ENCODE measurements at regions not wholly inside any gene's neighbourhood (a gene's known extent, or its start where the extent isn't known, plus 50 kb on each side); places are given as distances from the start of the nearest gene placed in this dataset.

- DNase-seq (no peak), ATAC-seq (no peak)
- intact Hi-C loops (cut with DNase I, micrococcal nuclease), result no loop called here
Measured at GRCh38 chr12:66898700-66899469, 220.0 kb upstream of the GRIP1 start.

- intact Hi-C loops (cut with DNase I, micrococcal nuclease), result no loop called here
- no peak for DNase-seq
Measured at GRCh38 chr12:66899588-66899987, 220.7 kb upstream of the GRIP1 start.

GRCh38 chr12:66900616-66901015 is 221.7 kb upstream of the GRIP1 start:
- intact Hi-C loops (cut with DNase I, micrococcal nuclease), result no loop called here
- no peak for ATAC-seq
- no peak for DNase-seq

More at GRCh38 chr12:66899588-66899987, 220.7 kb upstream of the GRIP1 start:
- no peak for ATAC-seq

GRCh38 chr12:66901138-66901932 is 222.5 kb upstream of the GRIP1 start:
- DNase-seq, result peak in 1 of 2 donors; percentile 11
- intact Hi-C loops (cut with DNase I, micrococcal nuclease), result no loop called here
- ATAC-seq, result peak; percentile 97

- DNase-seq (no peak), ATAC-seq (no peak)
- intact Hi-C loops (cut with DNase I, micrococcal nuclease), result no loop called here
Measured at GRCh38 chr12:66902020-66902419, 223.1 kb upstream of the GRIP1 start.

- ATAC-seq (peak; percentile 57), DNase-seq (no peak)
- intact Hi-C loops (cut with DNase I, micrococcal nuclease), result no loop called here
Measured at GRCh38 chr12:66903782-66904396, 225.0 kb upstream of the GRIP1 start.

GRCh38 chr12:66905201-66905600 is 226.3 kb upstream of the GRIP1 start:
- ATAC-seq, result no peak
- intact Hi-C loops (cut with DNase I, micrococcal nuclease), result no loop called here
- DNase-seq, result no peak

- no peak for DNase-seq
- ATAC-seq, result no peak
- intact Hi-C loops (cut with DNase I, micrococcal nuclease), result no loop called here
Measured at GRCh38 chr12:66910366-66910974, 231.6 kb upstream of the GRIP1 start.

GRCh38 chr12:66915306-66915904 is 236.5 kb upstream of the GRIP1 start:
- no peak for DNase-seq
- intact Hi-C loops (cut with DNase I, micrococcal nuclease), result no loop called here
- peak; percentile 99 for ATAC-seq

- ATAC-seq, result no peak
- intact Hi-C loops (cut with DNase I, micrococcal nuclease), result no loop called here
- DNase-seq, result no peak
Measured at GRCh38 chr12:66916189-66916588, 237.3 kb upstream of the GRIP1 start.

- ATAC-seq (no peak), DNase-seq (no peak)
- intact Hi-C loops (cut with DNase I, micrococcal nuclease), result no loop called here
Measured at GRCh38 chr12:66919466-66919865, 240.6 kb upstream of the GRIP1 start.

GRCh38 chr12:66920205-66920604 is 241.3 kb upstream of the GRIP1 start:
- intact Hi-C loops (cut with DNase I, micrococcal nuclease), result no loop called here

GRCh38 chr12:66921151-66921550 is 242.3 kb upstream of the GRIP1 start:
- intact Hi-C loops (cut with DNase I, micrococcal nuclease), result no loop called here
- ATAC-seq (no peak), DNase-seq (no peak)

More at GRCh38 chr12:66920205-66920604, 241.3 kb upstream of the GRIP1 start:
- no peak for DNase-seq
- no peak for ATAC-seq

GRCh38 chr12:66925083-66925482 is 246.2 kb upstream of the GRIP1 start:
- intact Hi-C loops (cut with DNase I, micrococcal nuclease), result no loop called here
- DNase-seq, result no peak
- ATAC-seq, result no peak

- intact Hi-C loops (cut with DNase I, micrococcal nuclease), result no loop called here
- ATAC-seq, result no peak
- no peak for DNase-seq
Measured at GRCh38 chr12:66929121-66929520, 250.2 kb upstream of the GRIP1 start.

- ATAC-seq (no peak), DNase-seq (no peak)
- intact Hi-C loops (cut with DNase I, micrococcal nuclease), result no loop called here
Measured at GRCh38 chr12:66931091-66931490, 252.2 kb upstream of the GRIP1 start.

GRCh38 chr12:66932126-66932525 is 253.2 kb upstream of the GRIP1 start:
- intact Hi-C loops (cut with DNase I, micrococcal nuclease), result no loop called here
- ATAC-seq, result no peak
- DNase-seq, result no peak

GRCh38 chr12:66934302-66935062 is 255.6 kb upstream of the GRIP1 start:
- ATAC-seq (no peak), DNase-seq (no peak)
- intact Hi-C loops (cut with DNase I, micrococcal nuclease), result no loop called here

Measured in left colon (tissue), 2 donors.